ENCODE measurements at regions not wholly inside any gene's neighbourhood (a gene's known extent, or its start where the extent isn't known, plus 50 kb on each side); places are given as distances from the start of the nearest gene placed in this dataset.
A peak's percentile ranks its signal among the peaks of the same experiment; 100 is the strongest.

GRCh38 chr2:176805345-176805744 lies 407.2 kb upstream of the HNRNPA3 start:
- DNase-seq, result no peak
- Histone ChIP-seq H3K4me1 (no peaks in the 10 kb centered on the region), H3K9me3 (no peaks in the 10 kb centered on the region), H3K4me3 (ENCODE audit: low read depth, low read length) (no peak overlapping the region), H3K27me3 (no peaks in the 10 kb centered on the region), H3K36me3 (no peaks in the 10 kb centered on the region)
- TF ChIP-seq CTCF (IDR thresholded peaks at IDR 0.05; ENCODE audit: low read depth, low read length), result no peak

GRCh38 chr2:176812246-176812775 lies 400.3 kb upstream of the HNRNPA3 start:
- no peak overlapping the region for H3K4me3 ChIP-seq (ENCODE audit: low read depth, low read length)
- H3K36me3 ChIP-seq, result no peaks in the 10 kb centered on the region
- no peak for TF ChIP-seq CTCF (IDR thresholded peaks at IDR 0.05; ENCODE audit: low read depth, low read length)
- H3K4me1 ChIP-seq, result no peaks in the 10 kb centered on the region
- H3K9me3 ChIP-seq, result no peaks in the 10 kb centered on the region
- H3K27me3 ChIP-seq, result no peaks in the 10 kb centered on the region
- no peak for DNase-seq

DNA sequence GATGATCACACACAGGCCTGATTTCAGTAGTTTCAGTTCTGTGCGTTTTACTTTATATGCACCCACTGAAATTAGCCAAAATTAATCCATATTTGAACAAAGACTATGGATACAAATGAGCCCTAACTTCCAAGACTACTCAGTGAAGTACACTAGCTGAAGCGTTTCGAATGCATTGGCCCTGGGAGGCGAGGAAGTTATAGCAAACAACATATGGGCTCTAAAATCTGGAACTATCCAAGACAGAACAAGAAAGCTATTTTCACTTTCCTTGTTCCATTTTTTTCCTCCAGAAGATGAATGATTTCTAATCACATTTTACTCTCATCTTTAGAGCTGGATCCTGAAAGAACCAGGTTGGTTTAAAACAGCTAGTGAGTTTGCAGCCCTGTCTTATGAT lies 399.4 kb upstream of the HNRNPA3 start:
- TF ChIP-seq CTCF (IDR thresholded peaks at IDR 0.05; ENCODE audit: low read depth, low read length), result no peak
- Histone ChIP-seq H3K9me3 (no peaks in the 10 kb centered on the region), H3K27me3 (no peaks in the 10 kb centered on the region), H3K4me3 (ENCODE audit: low read depth, low read length) (no peak overlapping the region), H3K36me3 (no peaks in the 10 kb centered on the region), H3K4me1 (no peaks in the 10 kb centered on the region)
- DNase-seq, result no peak

DNA sequence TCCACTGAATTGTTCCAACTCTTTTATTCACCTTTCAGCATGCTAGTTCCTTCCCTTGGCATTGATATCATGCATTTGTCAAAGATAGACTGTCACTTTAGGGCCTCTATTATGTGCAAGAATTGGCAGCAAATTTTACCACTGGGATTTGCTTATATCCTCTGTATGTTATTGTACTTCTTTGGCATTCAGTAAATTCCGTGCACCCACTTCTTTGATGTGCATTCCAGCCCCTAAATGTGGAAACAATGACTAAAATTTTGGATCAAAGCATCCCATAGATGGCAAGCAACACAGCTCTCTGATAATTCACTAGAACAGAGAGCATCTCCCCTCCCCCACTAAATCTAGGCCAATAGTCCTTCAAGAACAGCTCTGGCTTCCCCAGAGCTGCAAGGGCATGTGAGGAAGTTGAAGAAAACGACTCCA lies 399.0 kb upstream of the HNRNPA3 start:
- Histone ChIP-seq H3K9me3 (no peaks in the 10 kb centered on the region), H3K27me3 (no peaks in the 10 kb centered on the region), H3K4me3 (ENCODE audit: low read depth, low read length) (no peak overlapping the region), H3K36me3 (no peaks in the 10 kb centered on the region), H3K4me1 (no peaks in the 10 kb centered on the region)
- DNase-seq, result no peak
- TF ChIP-seq CTCF (IDR thresholded peaks at IDR 0.05; ENCODE audit: low read depth, low read length), result no peak

GRCh38 chr2:176814274-176814673 lies 398.3 kb upstream of the HNRNPA3 start:
- no peak for TF ChIP-seq CTCF (IDR thresholded peaks at IDR 0.05; ENCODE audit: low read depth, low read length)
- Histone ChIP-seq H3K27me3 (no peaks in the 10 kb centered on the region), H3K4me1 (no peaks in the 10 kb centered on the region), H3K4me3 (ENCODE audit: low read depth, low read length) (no peak overlapping the region), H3K9me3 (no peaks in the 10 kb centered on the region), H3K36me3 (no peaks in the 10 kb centered on the region)
- no peak for DNase-seq

GRCh38 chr2:176814740-176815367 lies 397.7 kb upstream of the HNRNPA3 start:
- DNase-seq, result no peak
- H3K9me3 ChIP-seq, result no peaks in the 10 kb centered on the region
- TF ChIP-seq CTCF (IDR thresholded peaks at IDR 0.05; ENCODE audit: low read depth, low read length), result peak; percentile 32
- H3K27me3 ChIP-seq, result no peaks in the 10 kb centered on the region
- no peaks in the 10 kb centered on the region for H3K4me1 ChIP-seq
- no peak overlapping the region for H3K4me3 ChIP-seq (ENCODE audit: low read depth, low read length)
- H3K36me3 ChIP-seq, result no peaks in the 10 kb centered on the region
